ENCODE measurements at regions not wholly inside any gene's neighbourhood (a gene's known extent, or its start where the extent isn't known, plus 50 kb on each side); places are given as distances from the start of the nearest gene placed in this dataset.

DNA sequence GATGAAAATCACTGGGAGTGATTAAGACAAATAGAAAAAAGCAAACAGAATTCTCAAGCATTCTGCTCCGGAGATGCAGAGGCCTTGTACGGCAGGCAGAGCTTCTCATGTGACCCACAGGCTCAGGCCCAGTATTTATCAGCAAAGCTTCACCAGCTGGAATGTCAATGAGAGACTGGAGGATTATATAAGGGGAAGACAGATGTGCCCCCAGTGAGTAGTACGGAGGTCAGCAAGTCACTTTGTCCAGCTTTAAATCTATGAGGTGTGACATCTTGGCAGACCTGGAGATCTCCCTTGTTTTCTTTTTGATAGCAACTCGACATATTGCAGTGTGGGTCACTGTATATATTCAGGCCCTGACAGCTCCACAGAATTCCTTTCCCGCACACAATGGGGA lies 106.8 kb downstream of the HHIPL2 start:
- Histone ChIP-seq H3K4me1 (no peaks in the 10 kb centered on the region), H3K27me3 (no peaks in the 10 kb centered on the region), H3K36me3 (no peaks in the 10 kb centered on the region), H3K9me3 (no peaks in the 10 kb centered on the region), H3K4me3 (no peak overlapping the region), H3K27ac (no peak overlapping the region)
- intact Hi-C loops (cut with DNase I; ENCODE audit: low total_unique reads): no loop called here
- no peak for DNase-seq
- TF ChIP-seq CTCF (IDR thresholded peaks at IDR 0.05): no peak
- TF ChIP-seq POLR2A (IDR thresholded peaks at IDR 0.05): no peak

GRCh38 chr1:222424826-222425225 lies 123.1 kb downstream of the HHIPL2 start:
- H3K36me3 ChIP-seq: no peaks in the 10 kb centered on the region
- H3K4me1 ChIP-seq: no peaks in the 10 kb centered on the region
- no peak overlapping the region for H3K4me3 ChIP-seq
- H3K27me3 ChIP-seq: no peaks in the 10 kb centered on the region
- TF ChIP-seq POLR2A (IDR thresholded peaks at IDR 0.05): no peak
- no peak for TF ChIP-seq CTCF (IDR thresholded peaks at IDR 0.05)
- no peak for DNase-seq
- H3K9me3 ChIP-seq: peaks cover 0 to 3% of the 10 kb centered on the region in 2 donors
- intact Hi-C loops (cut with DNase I; ENCODE audit: low total_unique reads): no loop called here
- H3K27ac ChIP-seq: no peak overlapping the region

- Histone ChIP-seq H3K36me3 (no peaks in the 10 kb centered on the region), H3K27me3 (no peaks in the 10 kb centered on the region), H3K9me3 (peaks cover 0 to 3% of the 10 kb centered on the region in 2 donors), H3K4me1 (no peaks in the 10 kb centered on the region), H3K27ac (no peak overlapping the region), H3K4me3 (no peak overlapping the region)
- TF ChIP-seq CTCF (IDR thresholded peaks at IDR 0.05) (no peak), POLR2A (IDR thresholded peaks at IDR 0.05) (no peak)
- DNase-seq: no peak
- intact Hi-C loops (cut with DNase I; ENCODE audit: low total_unique reads): no loop called here
These were observed 126.5 kb downstream of the HHIPL2 start for GRCh38 chr1:222421380-222421779.

- H3K4me1 ChIP-seq: no peaks in the 10 kb centered on the region
- TF ChIP-seq POLR2A (IDR thresholded peaks at IDR 0.05) (no peak), CTCF (IDR thresholded peaks at IDR 0.05) (no peak)
- intact Hi-C loops (cut with DNase I; ENCODE audit: low total_unique reads): no loop called here
- H3K27me3 ChIP-seq: no peaks in the 10 kb centered on the region
- DNase-seq: no peak
- no peaks in the 10 kb centered on the region for H3K9me3 ChIP-seq
- no peak overlapping the region for H3K27ac ChIP-seq
- no peaks in the 10 kb centered on the region for H3K36me3 ChIP-seq
- H3K4me3 ChIP-seq: no peak overlapping the region
These were observed 127.3 kb downstream of the HHIPL2 start for GRCh38 chr1:222420633-222421032.

DNA sequence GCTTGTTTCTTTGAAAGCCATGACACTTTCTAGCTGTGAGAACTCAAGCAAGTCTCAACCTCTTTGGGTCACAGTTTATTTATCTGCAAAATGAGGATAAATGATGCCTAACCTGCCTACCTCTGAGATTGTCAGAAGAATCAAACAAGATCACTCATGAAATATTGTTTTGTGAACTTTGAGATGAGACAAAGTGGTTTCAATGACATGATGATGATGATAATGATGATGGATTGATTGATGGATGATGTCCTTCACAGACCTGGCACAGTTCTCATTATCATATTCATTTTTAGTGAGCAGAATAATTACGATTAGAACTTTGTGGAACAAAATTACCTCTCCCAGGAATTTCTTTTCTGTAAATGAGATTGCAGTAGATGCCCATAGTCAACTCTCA lies 129.2 kb downstream of the HHIPL2 start:
- no peaks in the 10 kb centered on the region for H3K9me3 ChIP-seq
- TF ChIP-seq CTCF (IDR thresholded peaks at IDR 0.05): no peak
- no peak for TF ChIP-seq POLR2A (IDR thresholded peaks at IDR 0.05)
- intact Hi-C loops (cut with DNase I; ENCODE audit: low total_unique reads): no loop called here
- no peak overlapping the region for H3K27ac ChIP-seq
- no peaks in the 10 kb centered on the region for H3K4me1 ChIP-seq
- H3K27me3 ChIP-seq: no peaks in the 10 kb centered on the region
- no peaks in the 10 kb centered on the region for H3K36me3 ChIP-seq
- H3K4me3 ChIP-seq: no peak overlapping the region
- DNase-seq: no peak

Data from uterus (tissue), 3 donors.